ENCODE measurements at regions not wholly inside any gene's neighbourhood (a gene's known extent, or its start where the extent isn't known, plus 50 kb on each side); places are given as distances from the start of the nearest gene placed in this dataset.

DNA sequence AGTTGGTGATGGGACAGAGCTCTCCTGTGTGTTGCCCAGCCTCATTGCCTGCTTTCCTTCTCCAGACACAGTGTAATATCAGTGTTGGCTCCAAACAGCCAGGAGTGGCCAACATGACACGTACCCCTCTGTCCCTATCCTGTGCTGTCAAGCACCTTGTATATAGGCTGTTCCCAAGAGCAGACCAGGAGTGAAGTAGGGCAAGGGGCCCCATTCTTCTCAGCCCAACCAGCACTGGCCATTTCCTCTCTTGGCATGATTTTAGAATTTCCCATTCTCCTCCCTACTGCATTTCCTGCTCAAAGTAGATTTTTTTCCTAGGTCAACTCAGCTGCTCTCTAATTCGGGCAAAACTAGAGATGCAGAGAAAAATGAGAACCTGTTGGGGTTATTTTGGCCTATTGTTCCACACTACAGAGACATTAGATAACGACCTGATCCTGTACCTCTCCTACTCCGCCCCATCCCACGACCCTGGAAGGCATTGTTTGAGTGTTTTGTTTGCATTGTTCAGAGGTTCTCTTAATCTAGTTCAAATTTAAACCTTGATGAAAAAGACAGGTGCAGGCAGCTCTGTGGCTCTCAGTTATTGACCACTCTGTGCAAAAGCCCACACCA, 95.6 kb downstream of the RASSF10 start:
- TF ChIP-seq ZNF772 (CRISPR knock-in tag; IDR thresholded peaks at IDR 0.05) (no peak), SUZ12 (IDR thresholded peaks at IDR 0.05; ENCODE audit: low read depth, low read length) (no peak), CTCF (CRISPR knock-in tag; IDR thresholded peaks at IDR 0.05) (no peak), ADNP (CRISPR knock-in tag; IDR thresholded peaks at IDR 0.05) (no peak), ELK4 (CRISPR knock-in tag; IDR thresholded peaks at IDR 0.05; ENCODE audit: borderline replicate concordance) (no peak), RARA (CRISPR knock-in tag; IDR thresholded peaks at IDR 0.05) (no peak), RFX1 (IDR thresholded peaks at IDR 0.05) (no peak)

Data from HepG2 (cell line).